Subcutaneous abdominal adipose tissue (tissue), 5 donors: ENCODE measurements at regions not wholly inside any gene's neighbourhood (a gene's known extent, or its start where the extent isn't known, plus 50 kb on each side); places are given as distances from the start of the nearest gene placed in this dataset.

ENCODE experiments used
- H3K27ac ChIP-seq: one replicate; pipeline ENCODE4 v1.7.0; 2013; ENCODE audit warnings: low read depth, mild to moderate bottlenecking, inconsistent platforms, low read length, moderate library complexity
- H3K27me3 ChIP-seq, 5 donors: one replicate each; pipeline ENCODE4 v1.7.0; 2013; ENCODE audit warnings: low read length in 5 of 5, inconsistent platforms in 1 of 5; ENCODE audit not compliant: control insufficient read depth in 5 of 5, insufficient read depth in 4 of 5
- H3K36me3 ChIP-seq, 5 donors: one replicate each; pipeline ENCODE4 v1.7.0; 2013; ENCODE audit warnings: low read length in 5 of 5; ENCODE audit not compliant: control insufficient read depth in 5 of 5, insufficient read depth in 5 of 5
- H3K4me1 ChIP-seq, 5 donors: one replicate each; pipeline ENCODE4 v1.7.0; 2013; ENCODE audit warnings: low read length in 5 of 5, mild to moderate bottlenecking in 3 of 5, moderate library complexity in 1 of 5; ENCODE audit not compliant: control insufficient read depth in 5 of 5, insufficient read depth in 5 of 5
- H3K4me3 ChIP-seq, 5 donors: one replicate each; pipeline ENCODE4 v1.7.0; 2013; ENCODE audit warnings: low read length in 5 of 5, low read depth in 1 of 5
- H3K9ac ChIP-seq, 5 donors: one replicate each; pipeline ENCODE4 v1.7.0; 2013; ENCODE audit warnings: low read length in 5 of 5, mild to moderate bottlenecking in 4 of 5, moderate library complexity in 3 of 5
- H3K9me3 ChIP-seq, 5 donors: one replicate each; pipeline ENCODE4 v1.7.0; 2013; ENCODE audit warnings: low read length in 5 of 5; ENCODE audit not compliant: control insufficient read depth in 5 of 5
- donor health status: healthy.
- donor health status: healthy.
- donor health status: healthy.
- donor health status: healthy.
- donor health status: healthy.

GRCh38 chr2:144015655-144016245, 504.2 kb downstream of the ZEB2 start:
- Histone ChIP-seq H3K9me3 (no peaks in the 10 kb centered on the region), H3K4me3 (no peak overlapping the region), H3K36me3 (no peaks in the 10 kb centered on the region), H3K27ac (no peak overlapping the region), H3K4me1 (no peaks in the 10 kb centered on the region), H3K9ac (no peak overlapping the region), H3K27me3 (no peaks in the 10 kb centered on the region)

DNA sequence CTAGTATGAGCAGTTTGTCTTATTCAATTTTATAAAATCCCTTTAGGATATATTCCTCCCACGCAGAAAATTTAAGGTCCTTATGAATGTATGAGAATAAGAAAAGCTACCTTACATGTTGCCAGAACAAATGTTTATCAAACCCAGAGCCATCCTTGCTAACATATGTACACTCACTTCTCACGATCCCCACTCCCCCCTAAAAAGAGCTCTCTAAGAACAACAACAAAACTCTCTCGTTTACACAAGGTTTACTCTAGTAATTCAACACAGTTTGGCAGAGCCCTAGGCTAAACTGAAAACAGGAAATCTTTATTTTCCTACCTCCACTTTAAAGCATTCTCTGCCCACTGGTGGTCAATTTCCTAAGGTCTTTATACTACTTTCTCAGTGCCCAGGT, 504.9 kb downstream of the ZEB2 start:
- H3K36me3 ChIP-seq, result no peaks in the 10 kb centered on the region
- no peak overlapping the region for H3K27ac ChIP-seq
- H3K27me3 ChIP-seq, result no peaks in the 10 kb centered on the region
- H3K9me3 ChIP-seq, result no peaks in the 10 kb centered on the region
- no peaks in the 10 kb centered on the region for H3K4me1 ChIP-seq
- H3K9ac ChIP-seq, result no peak overlapping the region
- H3K4me3 ChIP-seq, result no peak overlapping the region

- Histone ChIP-seq H3K27ac (no peak overlapping the region), H3K9ac (no peak overlapping the region), H3K4me3 (no peak overlapping the region), H3K36me3 (no peaks in the 10 kb centered on the region), H3K9me3 (no peaks in the 10 kb centered on the region), H3K27me3 (no peaks in the 10 kb centered on the region), H3K4me1 (no peaks in the 10 kb centered on the region)
These were observed 505.8 kb downstream of the ZEB2 start for GRCh38 chr2:144014103-144014502.

- Histone ChIP-seq H3K36me3 (no peaks in the 10 kb centered on the region), H3K9me3 (no peaks in the 10 kb centered on the region), H3K4me1 (no peaks in the 10 kb centered on the region), H3K27ac (no peak overlapping the region), H3K27me3 (no peaks in the 10 kb centered on the region), H3K9ac (no peak overlapping the region), H3K4me3 (no peak overlapping the region)
These were observed 507.6 kb downstream of the ZEB2 start for GRCh38 chr2:144012304-144012703.

- Histone ChIP-seq H3K27me3 (no peaks in the 10 kb centered on the region), H3K9me3 (no peaks in the 10 kb centered on the region), H3K4me3 (no peak overlapping the region), H3K36me3 (peaks cover 0 to 6% (median 0%) of the 10 kb centered on the region in 5 donors), H3K27ac (no peak overlapping the region), H3K4me1 (no peaks in the 10 kb centered on the region), H3K9ac (no peak overlapping the region)
These were observed 508.4 kb downstream of the ZEB2 start for GRCh38 chr2:144011553-144011952.

DNA sequence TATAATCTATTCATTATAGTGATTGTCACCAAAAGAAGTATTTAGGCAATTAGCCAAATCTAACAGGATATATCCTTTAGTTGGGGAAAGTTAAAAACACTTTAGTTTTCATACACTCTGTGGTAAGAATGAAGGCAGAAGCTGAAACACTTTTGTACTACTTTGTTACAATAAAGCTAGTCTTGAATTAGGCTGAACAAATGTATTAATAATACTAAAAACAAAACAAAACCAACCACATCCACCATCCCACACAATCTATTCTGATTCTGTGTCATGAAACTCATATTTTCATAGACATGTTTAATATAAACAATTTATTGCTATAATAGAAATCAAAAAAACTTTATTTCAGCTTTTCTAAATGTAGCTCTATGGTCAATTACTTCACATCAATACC, 508.8 kb downstream of the ZEB2 start:
- Histone ChIP-seq H3K9me3 (no peaks in the 10 kb centered on the region), H3K4me1 (no peaks in the 10 kb centered on the region), H3K27me3 (no peaks in the 10 kb centered on the region), H3K36me3 (peaks cover 0 to 6% (median 0%) of the 10 kb centered on the region in 5 donors), H3K9ac (no peak overlapping the region), H3K27ac (no peak overlapping the region), H3K4me3 (no peak overlapping the region)

DNA sequence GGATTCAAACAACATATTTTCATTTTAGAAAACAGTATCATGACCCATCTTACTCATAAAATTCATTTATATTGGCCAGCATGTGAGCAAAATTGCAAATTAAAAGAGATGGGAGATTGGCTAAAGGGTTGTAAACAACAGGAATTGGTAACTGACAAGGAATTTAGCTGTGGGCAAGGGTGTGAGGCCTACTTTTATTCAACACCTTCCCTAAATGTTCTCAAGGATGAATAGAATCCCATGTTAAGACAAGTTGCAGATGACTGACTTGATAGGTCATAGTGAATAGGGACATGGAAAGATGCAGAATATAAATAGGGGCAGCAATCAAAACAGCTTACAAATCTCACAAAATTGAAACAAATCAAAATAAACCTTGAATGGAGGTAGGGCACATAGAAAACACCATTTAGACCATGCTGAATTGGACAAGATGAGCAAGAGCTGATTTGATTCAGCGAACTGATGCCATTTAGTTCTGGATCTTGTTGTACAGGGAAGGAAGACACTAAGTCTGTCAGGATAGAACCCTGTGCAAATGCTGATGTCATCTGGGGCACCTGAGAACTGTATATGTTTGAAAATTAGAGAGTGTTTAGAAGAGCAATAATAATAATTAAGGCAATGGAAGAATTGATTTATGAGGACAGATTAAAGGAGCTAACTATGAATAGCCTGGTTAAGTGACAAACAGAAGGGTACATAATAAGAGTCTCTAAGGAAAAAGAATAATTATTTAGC, 509.7 kb downstream of the ZEB2 start:
- Histone ChIP-seq H3K27ac (no peak overlapping the region), H3K27me3 (no peaks in the 10 kb centered on the region), H3K9me3 (no peaks in the 10 kb centered on the region), H3K4me3 (no peak overlapping the region), H3K36me3 (peaks cover 0 to 6% (median 0%) of the 10 kb centered on the region in 5 donors), H3K4me1 (no peaks in the 10 kb centered on the region), H3K9ac (no peak overlapping the region)

- H3K4me1 ChIP-seq, result no peaks in the 10 kb centered on the region
- no peak overlapping the region for H3K4me3 ChIP-seq
- H3K9me3 ChIP-seq, result no peaks in the 10 kb centered on the region
- peaks cover 0 to 6% (median 0%) of the 10 kb centered on the region in 5 donors for H3K36me3 ChIP-seq
- no peak overlapping the region for H3K27ac ChIP-seq
- H3K9ac ChIP-seq, result no peak overlapping the region
- no peaks in the 10 kb centered on the region for H3K27me3 ChIP-seq
These were observed 513.8 kb downstream of the ZEB2 start for GRCh38 chr2:144006139-144006538.

DNA sequence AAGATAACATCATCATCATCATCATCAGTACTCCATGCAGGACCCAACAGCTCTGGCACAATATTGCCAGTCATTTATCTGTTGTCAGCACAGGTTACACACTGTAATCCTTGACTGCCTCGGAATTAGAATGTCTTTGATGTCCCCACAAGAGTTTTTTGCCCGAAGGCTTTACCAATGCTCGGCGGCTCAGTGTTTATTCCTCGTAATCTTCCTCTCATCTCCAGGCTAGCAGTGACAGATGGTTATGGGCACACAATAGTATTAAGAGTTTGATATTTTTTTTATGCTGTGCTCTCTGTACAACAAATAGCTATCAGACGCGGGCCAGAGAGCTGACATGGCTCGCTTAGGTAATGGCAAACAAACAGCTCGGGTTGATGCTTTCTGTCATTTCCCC, 515.2 kb downstream of the ZEB2 start:
- no peak overlapping the region for H3K27ac ChIP-seq
- no peaks in the 10 kb centered on the region for H3K4me1 ChIP-seq
- H3K27me3 ChIP-seq, result no peaks in the 10 kb centered on the region
- H3K9me3 ChIP-seq, result no peaks in the 10 kb centered on the region
- peaks cover 0 to 6% (median 0%) of the 10 kb centered on the region in 5 donors for H3K36me3 ChIP-seq
- H3K9ac ChIP-seq, result no peak overlapping the region
- H3K4me3 ChIP-seq, result no peak overlapping the region

DNA sequence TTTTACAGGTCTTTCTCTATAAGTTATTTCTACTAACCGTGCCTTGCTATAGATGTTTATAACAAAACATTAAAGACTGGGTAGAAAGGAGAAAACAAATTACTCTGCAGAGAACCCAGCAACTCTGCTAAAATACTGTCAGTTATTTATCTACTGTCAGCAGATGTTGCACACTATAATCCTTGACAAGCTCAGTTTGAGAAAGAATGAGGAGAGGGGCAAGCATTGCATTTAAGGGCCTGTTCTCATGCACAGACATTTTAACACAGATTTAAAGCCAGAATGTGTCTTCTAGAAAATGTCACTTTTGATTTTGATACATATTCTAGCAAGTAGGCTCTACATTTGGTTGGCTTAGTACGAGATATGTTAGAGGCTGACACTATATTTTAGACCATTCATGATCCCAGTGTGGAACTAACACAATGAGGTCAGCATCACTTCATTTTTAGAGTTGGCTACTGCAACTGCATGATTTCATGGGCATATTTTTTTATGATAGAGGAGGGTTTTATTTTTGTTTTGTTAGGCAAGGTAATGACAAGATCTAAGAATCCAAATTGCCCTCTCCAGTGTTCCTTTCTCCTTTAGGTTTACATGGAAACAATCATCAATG, 516.4 kb downstream of the ZEB2 start:
- H3K4me3 ChIP-seq, result no peak overlapping the region
- H3K27me3 ChIP-seq, result no peaks in the 10 kb centered on the region
- no peak overlapping the region for H3K9ac ChIP-seq
- H3K27ac ChIP-seq, result no peak overlapping the region
- no peaks in the 10 kb centered on the region for H3K4me1 ChIP-seq
- peaks cover 0 to 6% (median 0%) of the 10 kb centered on the region in 5 donors for H3K36me3 ChIP-seq
- no peaks in the 10 kb centered on the region for H3K9me3 ChIP-seq
